ENCODE measurements at regions not wholly inside any gene's neighbourhood (a gene's known extent, or its start where the extent isn't known, plus 50 kb on each side); places are given as distances from the start of the nearest gene placed in this dataset.

DNA sequence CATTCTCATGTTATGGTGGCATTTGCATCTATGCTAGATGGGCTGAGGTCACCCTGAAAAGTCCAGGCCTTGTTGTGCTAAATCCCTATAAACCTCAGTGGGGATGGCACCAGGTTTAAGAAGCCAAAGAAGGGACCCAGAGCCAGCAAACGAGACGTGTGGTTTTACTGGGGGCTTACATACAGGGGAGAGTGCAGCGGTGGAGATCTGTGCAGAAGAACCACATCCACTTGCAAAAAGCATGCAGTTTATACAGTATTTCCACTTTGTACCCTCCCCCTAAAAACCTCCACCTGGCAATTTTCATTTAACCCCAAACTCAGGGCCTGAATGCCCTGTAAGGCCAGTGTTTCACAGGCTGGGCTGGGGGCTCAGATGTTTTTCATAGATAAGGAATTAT lies 134.9 kb upstream of the GATB start:
- TF ChIP-seq TAF1 (IDR thresholded peaks at IDR 0.05; ENCODE audit: low read depth, low read length) (no peak), POLR2AphosphoS5 (IDR thresholded peaks at IDR 0.05; ENCODE audit: low read depth, low read length) (no peak), POLR2A (IDR thresholded peaks at IDR 0.05; ENCODE audit: low read depth, low read length) (no peak), SPI1 (IDR thresholded peaks at IDR 0.05; ENCODE audit: low read depth, low read length) (no peak), PAX5 (IDR thresholded peaks at IDR 0.05; ENCODE audit: insufficient read depth, low read length, severe bottlenecking) (no peak), POU2F2 (IDR thresholded peaks at IDR 0.05; ENCODE audit: low read depth, low read length) (no peak)

All from GM12891 (cell line).